GM04503 (cell line): ENCODE measurements at regions not wholly inside any gene's neighbourhood (a gene's known extent, or its start where the extent isn't known, plus 50 kb on each side); places are given as distances from the start of the nearest gene placed in this dataset.
A peak's percentile ranks its signal among the peaks of the same experiment; 100 is the strongest.

Experiments
- DNase-seq: peaks from one replicate; pipeline ENCODE4 v3.0.0-alpha.2; 2012; ENCODE audit warnings: low read depth

DNA sequence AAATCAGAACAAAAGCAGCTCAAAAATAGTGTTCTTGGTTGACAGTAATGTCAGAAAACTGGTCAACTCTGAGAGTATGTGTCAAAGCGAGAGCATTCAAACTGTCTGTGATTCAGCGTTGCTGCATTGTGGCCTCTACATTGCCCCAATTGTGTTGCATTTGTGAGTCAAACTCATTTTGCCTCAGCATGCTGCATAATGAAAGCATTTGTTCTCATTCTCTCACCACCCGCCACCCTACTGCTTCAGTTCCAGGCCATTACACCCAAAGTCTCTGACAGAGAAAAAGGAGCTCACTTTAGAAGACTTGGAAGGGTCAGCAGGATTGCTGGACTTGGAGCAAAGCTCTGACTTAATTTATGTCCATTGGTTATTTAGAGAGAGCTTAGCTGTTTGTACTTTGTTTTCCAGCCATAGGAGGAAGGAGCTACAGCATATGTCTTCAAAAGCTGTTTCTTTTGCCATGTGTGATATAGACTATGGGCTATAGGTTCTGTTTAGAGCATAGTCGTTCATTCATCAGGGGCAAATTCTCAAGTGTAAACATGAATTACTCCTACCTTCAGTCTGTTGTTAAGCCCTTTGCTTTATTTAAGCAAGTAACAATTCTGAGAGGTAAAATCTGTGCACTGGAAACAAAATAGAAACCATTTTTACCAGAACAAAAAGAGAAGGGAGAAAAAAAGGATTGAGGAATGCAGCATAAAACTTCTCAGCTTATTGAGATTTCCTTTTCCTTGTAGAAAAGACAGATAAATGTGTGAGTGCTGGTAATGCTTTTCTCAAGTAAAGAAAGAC lies 153.4 kb upstream of the ANK2 start:
- DNase-seq, result no peak

DNA sequence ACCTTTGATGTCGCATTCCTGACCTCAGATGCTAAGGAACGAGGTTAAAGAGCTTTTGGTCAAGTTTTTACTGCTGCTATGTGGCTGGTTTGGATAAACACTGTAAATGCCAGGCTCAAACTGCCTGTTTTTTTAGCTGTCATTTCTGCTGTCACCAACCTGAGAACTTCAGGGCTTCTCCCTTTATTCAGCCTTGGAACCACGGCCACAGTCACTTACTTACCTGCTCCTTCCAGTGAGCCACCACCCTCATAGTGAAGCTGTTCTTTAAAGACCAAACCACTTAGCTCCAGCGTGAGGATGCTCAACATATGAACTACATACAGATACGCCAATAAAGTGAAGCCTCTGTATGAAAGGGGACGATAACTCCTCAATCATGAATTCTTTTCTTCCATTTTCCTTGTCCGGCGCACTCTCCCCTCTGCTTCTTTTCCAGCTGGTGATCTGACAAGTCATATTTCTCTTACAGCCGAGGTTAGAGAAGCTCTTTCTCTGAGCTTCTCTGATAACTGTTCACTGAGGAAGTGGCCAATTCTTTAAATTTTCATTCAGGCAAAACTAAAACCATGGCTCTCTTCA lies 152.8 kb upstream of the ANK2 start:
- DNase-seq, result no peak

DNA sequence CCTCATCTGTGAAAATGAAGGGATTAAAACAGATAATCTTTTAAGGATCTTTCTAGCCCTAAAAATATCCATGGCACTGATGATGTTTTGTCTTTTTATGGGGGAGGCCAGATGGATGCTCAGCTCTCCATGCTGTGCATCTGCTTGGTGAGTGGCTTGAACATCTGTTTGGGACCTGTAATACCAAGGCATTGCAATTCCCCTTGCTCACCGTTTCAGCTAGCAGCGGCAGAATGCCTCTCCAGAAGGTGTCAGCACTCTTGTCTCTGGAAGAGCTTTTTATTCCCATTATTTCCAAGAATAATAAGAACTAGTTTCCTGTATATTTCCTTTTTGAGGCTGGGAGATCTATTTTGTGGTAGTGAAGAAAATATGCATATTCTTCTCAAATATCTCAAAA lies 151.9 kb upstream of the ANK2 start:
- no peak for DNase-seq

DNA sequence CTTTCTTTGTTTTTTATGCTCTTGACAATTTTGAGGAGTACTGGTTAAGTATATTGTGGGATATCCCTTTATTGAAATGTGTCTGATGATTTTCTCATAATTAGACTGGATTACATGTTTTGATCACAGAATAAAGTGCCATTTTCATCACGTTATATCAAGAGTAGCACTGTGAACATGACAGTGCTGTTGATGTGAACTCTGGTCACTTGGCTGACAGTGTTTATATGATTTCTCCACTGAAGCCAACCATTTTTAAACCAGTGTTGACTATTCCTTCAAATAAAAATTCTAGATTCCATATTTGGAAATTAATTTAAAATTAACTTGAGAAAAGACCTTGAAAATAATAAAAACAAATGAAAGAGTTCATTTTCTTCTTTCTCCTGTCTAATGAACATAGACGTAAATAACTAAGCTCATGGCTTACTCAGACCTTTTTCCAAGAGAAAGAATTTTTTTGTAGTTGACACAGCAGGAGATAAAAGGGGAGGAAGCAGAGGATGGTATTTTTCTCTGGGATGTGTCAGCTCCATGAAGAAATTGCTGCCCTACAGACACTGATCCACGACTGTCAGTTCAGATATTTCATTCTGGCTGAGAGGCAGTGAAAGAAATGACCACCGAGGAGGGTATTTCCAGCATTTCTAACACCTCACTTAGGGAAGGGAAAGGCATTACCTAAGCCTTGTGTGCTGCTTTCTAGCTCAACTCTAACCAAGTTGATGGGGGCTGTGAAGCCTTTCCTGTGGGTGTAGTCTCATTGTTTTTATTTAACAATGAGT lies 150.9 kb upstream of the ANK2 start:
- no peak for DNase-seq

DNA sequence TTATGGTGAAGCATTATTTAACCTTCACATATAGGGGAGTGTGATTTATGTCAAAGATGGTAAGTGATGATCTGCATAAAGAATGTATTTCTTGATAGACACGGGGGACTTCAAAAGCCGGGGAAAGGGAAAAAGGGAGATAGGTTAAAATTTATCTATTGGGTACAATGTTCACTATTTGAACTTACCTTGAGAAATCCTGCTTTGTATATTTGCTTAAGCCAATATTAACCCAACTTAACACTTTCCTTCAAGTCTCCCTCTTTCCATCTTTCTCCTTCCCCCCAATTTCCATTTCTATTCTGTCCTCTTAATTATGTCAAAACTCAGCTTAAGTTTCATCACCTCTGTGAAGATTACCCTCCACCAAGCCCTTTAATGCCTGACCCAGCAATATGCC lies 149.0 kb upstream of the ANK2 start:
- DNase-seq, result no peak

DNA sequence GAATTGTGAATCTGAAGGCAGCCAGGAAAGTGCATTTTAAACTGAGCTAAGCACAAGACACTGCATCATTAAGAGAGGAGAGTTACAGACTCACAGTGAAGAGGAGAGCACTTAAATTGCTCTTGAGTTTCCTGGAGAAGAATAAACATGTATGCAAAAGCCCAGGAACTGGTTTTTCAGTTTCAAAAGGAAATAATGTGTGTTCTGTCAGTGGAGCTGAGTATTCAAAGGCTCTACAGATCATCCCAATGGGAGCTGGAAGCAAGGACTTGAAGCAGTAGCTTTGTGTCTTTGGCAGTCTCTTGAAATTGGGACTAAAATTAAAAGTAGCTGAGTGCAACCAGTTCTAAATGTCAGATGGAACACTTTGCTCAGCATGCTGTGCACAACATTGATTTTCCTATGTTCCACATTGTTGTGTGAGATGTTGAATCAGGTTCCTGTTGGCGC lies 147.5 kb upstream of the ANK2 start:
- no peak for DNase-seq

DNA sequence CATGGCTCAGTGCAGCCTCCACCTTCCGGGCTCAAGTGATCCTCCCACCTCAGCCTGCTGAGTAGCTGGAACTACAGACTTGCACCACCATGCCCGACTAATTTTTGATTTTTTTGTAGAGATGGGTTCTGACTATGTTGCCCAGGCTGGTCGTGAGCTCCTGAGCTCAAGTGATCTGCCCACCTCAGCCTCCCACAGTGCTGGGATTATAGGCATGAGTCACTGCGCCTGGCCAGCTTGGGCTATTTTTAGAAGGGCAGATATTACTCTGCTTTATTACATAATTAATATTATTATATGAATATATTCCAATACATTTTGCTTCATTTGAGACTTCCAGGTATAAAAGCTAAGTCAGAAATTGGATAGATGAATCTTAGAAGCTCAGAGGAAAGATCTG lies 143.7 kb upstream of the ANK2 start:
- no peak for DNase-seq

DNA sequence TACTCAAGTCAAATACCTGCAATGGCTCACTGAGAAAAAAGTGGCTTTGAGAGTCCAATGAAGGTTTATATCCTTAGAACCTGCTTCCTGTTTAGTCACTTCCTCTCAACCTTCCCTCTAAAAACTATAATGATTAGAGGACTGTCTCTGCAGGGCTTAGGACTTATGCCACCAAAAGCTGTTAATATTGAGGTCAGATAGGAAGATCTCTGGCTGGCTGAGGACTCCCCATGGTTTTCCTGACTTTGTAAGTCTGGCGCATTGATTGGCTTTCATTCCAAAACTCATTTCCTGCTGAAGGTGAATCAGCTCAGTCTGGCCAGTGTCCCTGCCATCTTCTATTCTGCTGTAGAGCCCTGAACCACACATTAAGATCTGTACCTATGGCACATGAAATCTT lies 140.9 kb upstream of the ANK2 start:
- no peak for DNase-seq

DNA sequence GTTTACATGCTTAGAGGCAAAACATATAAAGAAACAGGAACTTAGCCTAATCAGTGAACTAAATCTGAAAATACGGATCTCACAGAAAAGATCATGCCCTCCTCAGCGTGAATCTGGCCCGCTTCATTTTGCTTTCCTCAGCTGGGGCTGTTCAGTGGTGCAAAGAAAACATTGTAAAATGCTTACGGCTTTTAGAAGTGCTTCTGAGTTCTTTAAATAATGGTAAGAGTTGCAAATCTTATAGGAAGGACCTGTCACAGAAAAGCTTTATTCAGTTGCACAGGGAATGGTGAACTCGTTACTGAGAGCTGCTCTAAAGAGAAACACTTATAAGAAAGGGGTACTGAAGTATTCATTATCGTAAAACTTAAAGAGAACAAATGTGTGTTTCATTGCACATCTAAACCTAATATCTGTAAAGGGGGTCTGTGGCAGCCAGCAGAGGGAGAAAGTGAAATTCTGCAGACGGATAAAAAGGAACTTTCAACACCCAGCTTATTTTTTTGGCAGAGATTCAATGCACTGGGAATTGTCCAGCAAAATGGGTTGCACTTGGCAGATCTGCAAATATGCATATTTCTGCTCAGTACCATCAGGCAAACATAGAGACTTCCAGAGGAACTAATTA lies 139.2 kb upstream of the ANK2 start:
- DNase-seq, result peak; percentile 57

DNA sequence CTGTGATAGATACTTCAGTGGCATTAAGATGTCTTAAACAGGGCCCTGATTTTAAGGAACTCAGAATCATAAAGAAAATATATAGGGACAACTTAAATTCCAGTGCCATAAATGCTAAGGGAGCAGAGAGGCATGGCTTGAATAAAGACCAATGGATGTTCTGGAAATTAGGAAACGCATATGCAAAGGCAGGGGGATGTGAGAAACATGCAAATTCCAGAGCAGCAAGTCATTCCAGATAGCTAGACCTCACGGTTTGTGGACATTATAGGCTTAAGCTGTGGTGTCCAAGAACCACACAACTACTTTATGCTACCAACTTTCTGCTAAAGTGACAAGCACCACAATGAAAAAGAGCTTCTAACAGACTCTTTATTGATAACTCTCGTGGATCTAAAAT lies 132.6 kb upstream of the ANK2 start:
- no peak for DNase-seq

DNA sequence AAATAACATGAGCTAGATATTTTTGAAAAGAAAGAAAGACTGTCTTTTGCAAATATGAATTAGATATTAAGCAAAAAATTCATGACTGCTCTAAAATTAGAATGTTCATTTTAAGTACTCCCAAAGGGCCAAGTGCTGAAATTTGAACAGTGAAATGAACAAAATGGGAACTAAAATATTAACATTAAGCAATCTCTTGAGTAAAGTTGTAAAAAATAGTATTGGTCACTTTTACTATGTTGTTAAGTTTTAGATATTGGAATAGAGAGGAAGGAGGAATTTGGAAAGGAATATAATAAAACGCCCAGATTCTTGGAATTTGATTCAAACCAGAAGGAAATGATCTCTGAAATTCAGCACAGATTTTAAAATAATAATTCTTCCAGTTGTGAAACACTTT lies 125.9 kb upstream of the ANK2 start:
- DNase-seq, result no peak

DNA sequence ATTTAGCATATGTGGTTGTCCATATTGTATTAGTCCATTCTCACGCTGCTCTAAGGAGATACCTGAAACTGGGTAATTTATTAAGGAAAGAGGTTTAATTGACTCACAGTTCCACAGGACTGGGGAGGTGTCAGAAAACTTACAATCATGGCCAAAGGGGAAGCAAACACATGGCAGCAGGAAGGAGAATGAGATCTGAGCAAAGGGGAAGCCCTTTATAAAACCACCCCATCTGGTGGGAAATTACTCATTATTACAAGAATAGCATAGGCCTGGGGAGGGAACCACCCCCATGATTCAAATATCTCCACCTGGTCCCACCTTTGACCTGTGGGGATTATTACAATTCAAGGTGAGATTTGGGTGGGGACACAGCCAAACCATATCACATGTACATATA lies 122.6 kb upstream of the ANK2 start:
- DNase-seq, result no peak

DNA sequence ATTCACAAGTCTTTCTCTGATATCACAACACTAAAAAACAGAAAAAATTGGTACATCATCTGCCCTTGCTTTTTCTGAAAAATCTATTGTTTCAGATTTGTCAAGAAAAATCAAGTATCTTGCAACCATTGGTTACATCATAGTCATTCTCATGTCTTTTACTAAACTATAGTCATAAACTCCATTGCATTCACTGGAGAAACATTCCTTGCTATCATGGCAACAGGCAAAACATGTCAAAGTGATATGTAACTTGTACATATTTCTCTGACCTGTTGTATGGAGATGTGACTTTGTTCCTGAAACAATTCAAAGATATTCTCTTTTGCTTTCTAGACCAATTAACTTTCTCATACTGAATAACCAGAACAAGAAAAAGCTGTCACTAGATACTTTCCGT lies 121.9 kb upstream of the ANK2 start:
- DNase-seq, result peak; percentile 31

DNA sequence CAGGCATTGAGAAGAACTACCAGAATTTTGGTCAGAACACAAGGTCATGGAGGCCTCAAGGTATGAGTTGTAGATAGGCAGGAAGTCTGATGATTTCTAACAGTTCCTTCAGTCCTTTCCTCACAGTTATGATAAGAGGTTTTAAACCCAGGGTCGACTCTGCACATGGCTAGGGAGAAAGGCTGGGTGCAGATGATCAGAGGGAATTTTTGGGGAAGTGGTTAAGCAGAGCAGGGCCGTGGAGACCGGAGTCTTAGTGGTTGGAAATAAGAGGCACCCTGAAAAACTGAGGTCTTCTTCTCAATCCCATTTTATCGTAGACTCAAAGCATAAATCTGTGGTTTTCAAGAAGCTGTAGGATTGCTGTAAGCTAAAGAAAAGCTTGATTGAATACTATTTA lies 118.5 kb upstream of the ANK2 start:
- no peak for DNase-seq

DNA sequence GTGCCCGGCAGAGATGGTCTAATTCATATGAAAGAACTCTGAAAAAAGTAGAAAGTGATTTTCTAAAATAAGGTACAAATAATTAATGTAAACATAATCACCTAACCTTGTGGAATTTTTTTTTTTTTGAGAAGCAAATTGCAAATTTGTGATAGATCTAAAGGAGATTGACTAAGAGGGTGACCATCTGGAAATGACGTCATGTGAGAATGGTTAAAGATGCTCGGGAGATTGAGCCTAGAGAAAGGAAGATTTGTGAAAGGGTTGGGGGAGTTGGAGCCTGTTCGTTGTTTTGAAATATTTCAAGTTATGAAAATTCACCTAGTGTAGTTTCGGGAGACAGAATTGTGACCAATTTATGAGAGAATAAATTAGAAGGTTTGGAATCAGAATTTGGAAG lies 115.7 kb upstream of the ANK2 start:
- no peak for DNase-seq

DNA sequence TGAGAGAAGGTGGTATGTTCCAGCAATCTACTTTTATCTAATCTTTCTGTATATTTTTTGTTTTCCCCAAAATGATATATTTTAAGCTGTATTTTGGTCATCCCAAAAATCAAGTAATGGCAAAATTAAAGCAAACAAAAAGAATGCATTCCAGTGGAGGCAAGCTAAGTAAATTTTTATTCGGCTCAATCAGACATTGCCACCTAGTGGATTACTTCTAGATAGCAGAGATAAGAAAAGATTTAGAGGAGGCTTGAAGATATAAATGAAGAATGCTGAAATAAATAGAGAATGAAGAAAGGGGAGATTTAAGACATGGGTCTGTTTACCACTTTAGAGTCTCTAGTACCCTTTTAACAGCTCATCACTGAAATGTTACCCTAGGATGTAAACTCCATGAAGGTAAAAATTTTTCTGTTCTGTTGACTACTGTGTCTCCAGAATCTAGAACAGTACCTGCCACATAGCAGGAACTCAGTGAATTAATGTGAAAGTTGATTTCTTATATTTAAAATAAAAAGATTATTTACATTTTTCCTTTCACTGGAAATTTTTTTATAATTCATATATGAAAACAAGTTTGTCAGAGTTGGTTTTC lies 110.9 kb upstream of the ANK2 start:
- DNase-seq, result no peak

DNA sequence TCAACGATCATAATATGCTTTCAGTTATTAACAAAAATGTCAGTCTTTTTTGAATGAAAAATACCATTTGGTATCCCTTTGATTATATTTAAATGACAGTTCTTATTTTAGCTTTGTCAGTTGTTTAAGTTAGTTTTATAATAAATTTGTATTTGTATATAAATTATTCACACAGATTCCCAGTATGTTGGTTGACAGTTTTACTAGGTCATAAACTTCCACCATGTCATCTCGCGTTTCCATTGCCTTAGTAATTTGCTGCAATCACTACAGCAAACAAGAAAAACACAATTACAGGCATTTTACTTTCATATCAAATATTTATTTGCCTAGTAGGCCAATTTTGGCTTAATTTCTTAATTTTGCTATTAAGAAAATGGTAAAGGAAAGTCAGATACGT lies 109.6 kb upstream of the ANK2 start:
- DNase-seq, result no peak

DNA sequence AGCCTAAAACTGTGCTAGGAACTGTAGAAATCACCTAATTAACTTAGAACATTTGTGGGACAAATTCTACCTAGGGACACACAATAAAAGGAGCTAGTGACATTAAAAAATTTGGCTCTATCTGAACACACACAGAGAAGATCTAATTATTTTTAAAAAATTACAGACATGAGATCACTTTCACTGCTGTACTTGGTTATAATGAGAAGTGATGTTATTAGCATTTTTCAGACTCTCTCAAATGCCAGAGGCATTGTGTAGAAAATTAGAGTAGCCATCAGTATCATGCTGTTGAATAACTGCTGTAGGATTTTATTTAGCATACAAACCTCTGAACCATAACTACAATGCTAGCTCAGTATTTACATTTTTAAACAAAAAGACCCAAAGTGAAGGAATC lies 109.1 kb upstream of the ANK2 start:
- no peak for DNase-seq

DNA sequence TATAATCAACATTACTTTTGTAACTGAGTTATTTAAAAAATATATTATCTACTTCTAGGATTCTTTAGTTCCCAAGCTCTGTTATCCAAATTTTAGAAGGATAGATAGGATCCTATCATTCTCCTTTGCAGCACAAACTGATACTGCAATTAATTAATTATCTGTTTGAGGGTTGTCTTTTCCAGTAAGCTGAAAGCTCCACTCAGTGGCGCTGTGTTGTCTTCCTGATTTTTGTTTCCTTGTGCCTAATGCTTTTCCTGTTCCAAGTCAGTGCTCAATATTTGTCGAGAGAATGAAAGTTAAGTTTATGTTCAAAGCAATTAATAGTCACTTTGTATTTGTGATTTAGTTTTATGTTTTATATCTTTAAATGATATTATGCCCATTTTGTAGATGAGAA lies 107.4 kb upstream of the ANK2 start:
- no peak for DNase-seq

DNA sequence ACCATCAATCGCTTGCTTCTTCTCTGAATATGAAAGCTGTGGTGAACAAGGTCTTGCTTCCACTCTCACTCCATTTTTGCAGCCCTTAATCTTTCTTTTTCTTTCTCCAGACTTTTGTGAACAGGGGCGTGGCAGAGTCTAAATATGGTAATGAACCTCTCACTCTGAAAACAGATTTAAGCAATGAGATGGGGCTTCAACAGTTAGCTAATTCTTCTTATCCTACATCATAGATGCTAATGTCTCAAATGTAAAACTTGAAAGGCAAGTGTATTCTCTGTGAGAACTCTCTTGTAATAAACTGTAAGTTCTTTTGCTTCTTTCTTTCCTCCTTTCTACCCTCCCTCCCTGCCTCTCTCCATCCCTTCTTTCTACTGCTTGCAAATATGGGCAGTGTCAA lies 106.5 kb upstream of the ANK2 start:
- DNase-seq, result no peak

DNA sequence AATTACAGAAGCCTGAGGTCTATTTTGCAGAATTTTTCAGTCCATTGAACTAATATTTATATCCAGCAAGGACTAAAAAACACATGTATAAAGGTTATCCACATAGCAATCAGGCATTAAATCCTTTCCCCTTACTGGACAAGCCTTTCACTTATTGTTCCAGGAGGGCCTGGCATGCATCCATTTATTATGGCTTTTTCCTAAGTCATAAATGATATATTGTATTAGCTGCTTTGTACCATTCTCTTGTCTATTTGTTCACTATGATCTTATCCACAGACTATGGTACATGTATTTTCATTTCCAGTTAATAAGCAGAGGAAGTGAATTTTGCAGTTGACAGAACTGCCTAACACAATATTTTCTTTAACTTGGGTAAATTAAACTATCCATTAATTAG lies 105.4 kb upstream of the ANK2 start:
- no peak for DNase-seq

DNA sequence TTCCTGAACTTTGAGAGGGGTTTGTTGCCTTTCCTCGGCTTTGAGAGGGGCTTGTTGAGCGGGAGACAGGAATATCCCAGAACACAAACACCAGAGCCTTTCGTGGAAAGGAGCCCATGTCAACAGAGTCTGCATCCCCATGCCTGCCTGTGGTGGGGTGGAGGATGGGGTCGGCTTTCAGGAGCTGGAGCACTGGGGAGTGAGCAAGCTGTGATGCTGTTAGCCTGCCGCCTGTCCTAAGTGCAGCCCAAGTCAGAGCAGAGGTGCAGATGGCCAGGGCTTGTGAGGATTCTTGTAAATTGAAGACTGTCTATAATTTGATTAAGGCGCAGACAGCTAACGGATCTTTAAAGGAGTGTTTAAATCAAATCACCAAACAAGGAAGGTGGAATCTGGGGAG lies 103.3 kb upstream of the ANK2 start:
- DNase-seq, result no peak
